IPS-11a (cell line): ENCODE measurements at regions not wholly inside any gene's neighbourhood (a gene's known extent, or its start where the extent isn't known, plus 50 kb on each side); places are given as distances from the start of the nearest gene placed in this dataset.
"Not testable (repeated sequence)": the region's sequence is repeated elsewhere in the genome, so short reads cannot be mapped to it uniquely, and the experiment has no call there.

ENCODE experiments used
- H3K4me3 ChIP-seq: one replicate; pipeline ENCODE4 v1.5.1; 2013; ENCODE audit warnings: low read depth, low read length, control low read depth

DNA sequence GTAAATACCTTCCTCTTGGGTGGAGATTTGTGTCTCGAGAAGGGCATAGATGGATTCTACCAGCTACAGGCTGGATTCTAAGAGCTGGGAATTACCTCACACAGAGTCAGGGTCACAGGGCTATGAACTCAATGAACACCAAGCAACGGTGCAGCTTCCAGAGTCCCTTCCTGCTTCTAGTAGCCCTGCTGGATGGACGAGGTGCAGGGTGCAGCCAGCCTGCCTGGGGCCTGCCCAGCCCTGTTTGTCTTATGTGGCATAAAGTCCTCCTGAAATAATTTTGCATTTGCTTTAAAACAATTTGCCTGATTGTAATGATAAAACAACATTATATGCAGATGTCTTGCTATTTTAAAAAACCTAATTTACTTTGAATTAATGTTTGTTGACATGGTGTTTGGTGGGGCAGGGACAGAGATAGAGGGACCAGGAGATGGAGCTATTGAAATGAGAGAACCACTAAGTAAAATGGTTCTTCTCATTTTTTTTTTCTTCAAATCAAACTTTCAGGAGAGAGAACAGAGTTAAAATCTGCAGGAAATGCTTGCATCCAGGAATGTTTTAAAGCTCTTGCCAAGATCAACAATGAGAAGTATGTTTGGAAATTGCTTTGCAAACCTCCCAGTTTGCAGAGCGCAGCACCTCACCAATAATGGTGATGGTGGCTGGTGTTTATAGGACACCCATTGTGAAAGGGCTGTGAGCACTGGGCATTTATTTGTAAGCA is 305.4 kb upstream of the PODXL start:
- no peak overlapping the region for H3K4me3 ChIP-seq

DNA sequence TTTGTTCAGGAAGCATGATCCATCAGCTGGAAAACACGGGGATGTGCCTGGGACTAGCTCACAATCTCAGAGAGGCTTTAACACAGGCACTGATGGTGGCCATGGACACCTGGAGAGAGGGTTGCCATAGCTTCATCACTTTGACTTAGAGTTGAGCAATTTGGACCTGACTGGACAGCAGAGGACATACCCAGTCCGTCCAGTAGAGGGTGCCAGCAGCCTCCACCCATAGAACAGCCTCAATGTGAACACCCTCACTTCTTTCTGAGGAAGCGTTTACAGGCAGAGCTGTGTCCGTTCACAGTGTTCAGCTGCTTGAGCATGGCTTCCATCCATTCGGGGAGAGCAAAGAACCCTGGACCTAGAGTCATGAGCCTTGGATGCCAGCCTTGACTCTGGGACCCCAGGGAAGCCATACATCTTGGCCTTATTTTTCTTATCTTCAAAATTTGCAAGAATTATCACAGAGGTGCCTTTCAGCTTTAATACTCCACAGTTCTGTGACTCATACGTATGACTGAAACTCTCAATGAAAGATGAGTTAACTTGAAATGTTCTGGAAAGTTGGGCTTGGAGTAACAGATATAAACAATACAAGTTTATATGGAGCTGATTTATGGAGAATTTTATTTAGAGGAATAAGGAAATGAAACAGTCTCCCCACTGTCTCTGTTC is 302.9 kb upstream of the PODXL start:
- no peak overlapping the region for H3K4me3 ChIP-seq

DNA sequence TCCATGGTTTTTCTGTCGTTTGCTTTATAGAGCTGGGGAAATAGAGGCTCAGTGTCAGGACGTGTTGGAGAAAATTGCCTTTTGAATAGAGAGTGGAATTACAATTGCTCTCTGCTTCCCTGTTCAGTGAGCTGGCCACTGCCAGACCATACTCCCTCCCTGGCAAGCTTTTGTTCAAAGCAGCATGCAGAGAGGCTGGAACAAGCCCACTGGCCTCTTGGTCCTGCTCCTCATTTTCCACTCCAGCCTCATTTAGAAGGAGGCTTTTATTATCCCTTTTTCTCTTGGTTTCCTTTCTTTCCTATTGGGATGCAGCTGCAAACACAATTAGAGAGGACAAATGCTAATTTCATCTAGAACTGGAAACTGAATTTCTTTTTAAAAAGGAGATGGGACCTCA is 302.2 kb upstream of the PODXL start:
- no peak overlapping the region for H3K4me3 ChIP-seq

- H3K4me3 ChIP-seq, result no peak overlapping the region
These were observed 293.0 kb upstream of the PODXL start for GRCh38 chr7:131849472-131849871.

DNA sequence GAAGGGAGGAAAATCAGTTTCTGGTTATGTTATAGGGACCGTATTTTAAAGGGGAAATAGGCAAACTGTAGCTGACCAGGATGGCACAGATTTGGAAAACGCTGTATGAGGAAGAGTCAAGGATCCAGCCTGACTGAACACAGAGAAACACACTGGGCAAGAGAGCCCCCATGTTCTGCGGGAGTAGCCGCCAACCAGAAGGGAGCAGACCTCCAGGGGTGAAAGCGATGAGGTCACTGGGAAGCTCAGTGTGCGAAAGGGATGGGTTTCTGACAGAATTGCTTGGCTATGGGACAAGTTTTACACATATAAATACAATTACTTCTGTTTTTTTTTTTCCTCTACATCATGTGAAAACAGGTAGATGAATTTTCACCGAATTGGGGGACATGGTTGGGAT is 291.6 kb upstream of the PODXL start:
- no peak overlapping the region for H3K4me3 ChIP-seq

DNA sequence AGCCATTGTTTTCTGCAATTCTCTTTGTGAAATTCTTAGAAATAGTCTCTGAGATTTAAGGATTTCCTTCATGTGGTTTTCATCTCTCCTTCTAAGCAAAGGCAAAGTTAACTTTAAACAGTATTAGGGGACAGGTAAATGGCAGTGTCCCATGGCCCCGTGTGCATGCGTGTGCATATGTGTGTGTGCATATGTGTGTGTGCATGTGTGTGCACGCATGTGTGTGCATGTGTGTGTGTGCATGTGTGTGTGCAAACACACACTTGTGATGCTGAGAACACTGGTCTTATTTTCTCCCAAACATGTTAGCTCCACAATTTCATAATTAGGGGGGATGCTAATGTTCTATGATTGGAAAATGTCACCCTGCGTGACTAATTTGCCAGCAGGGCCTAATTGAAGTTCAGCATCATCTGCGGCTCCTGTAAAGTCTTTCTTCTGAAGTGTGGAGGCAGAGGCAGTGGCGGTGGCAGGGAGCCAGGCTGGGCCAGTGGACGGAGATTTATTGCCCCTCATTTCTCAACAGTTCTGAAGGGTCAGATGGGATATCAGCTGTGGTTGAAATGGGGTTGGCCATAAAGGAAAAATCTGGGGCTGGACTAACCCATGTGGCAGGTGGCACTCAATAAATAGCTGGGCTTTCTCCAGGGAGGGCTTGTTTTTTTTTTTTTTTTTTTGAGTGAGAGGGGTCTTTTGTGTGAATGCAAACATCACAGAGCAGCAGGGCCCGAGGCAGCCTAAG is 289.3 kb upstream of the PODXL start:
- no peak overlapping the region for H3K4me3 ChIP-seq

DNA sequence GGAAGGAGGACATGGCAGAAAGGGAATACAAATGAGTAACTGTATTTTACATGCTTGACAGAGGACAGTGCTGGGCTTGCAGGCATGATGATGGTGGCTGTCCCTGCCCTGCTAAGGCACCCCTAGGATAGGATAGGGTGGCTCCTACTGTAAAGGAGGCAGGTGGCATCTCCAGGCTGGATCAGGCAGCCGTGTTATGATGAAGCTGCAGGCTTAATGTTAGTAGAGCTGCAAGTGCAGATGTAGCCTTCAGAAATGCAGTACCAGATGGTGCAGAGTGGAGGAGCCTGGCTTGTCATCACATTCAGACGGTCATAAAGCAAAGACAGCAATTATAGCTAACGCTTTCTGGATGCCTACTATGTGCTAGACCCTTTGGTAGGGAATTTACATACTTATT is 287.9 kb upstream of the PODXL start:
- H3K4me3 ChIP-seq, result no peak overlapping the region

- H3K4me3 ChIP-seq, result no peak overlapping the region
These were observed 287.5 kb upstream of the PODXL start for GRCh38 chr7:131843898-131844331.

- no peak overlapping the region for H3K4me3 ChIP-seq
These were observed 283.7 kb upstream of the PODXL start for GRCh38 chr7:131839967-131840690.

- H3K4me3 ChIP-seq, result no peak overlapping the region
These were observed 280.3 kb upstream of the PODXL start for GRCh38 chr7:131836733-131837132.

GRCh38 chr7:131835141-131835540 is 278.7 kb upstream of the PODXL start:
- H3K4me3 ChIP-seq, result no peak overlapping the region

GRCh38 chr7:131830681-131831080 is 274.3 kb upstream of the PODXL start:
- H3K4me3 ChIP-seq, result no peak overlapping the region

GRCh38 chr7:131829947-131830558 is 273.6 kb upstream of the PODXL start:
- H3K4me3 ChIP-seq, result no peak overlapping the region

GRCh38 chr7:131827421-131827820 is 271.0 kb upstream of the PODXL start:
- H3K4me3 ChIP-seq, result no peak overlapping the region

GRCh38 chr7:131826960-131827359 is 270.5 kb upstream of the PODXL start:
- H3K4me3 ChIP-seq, result no peak overlapping the region

DNA sequence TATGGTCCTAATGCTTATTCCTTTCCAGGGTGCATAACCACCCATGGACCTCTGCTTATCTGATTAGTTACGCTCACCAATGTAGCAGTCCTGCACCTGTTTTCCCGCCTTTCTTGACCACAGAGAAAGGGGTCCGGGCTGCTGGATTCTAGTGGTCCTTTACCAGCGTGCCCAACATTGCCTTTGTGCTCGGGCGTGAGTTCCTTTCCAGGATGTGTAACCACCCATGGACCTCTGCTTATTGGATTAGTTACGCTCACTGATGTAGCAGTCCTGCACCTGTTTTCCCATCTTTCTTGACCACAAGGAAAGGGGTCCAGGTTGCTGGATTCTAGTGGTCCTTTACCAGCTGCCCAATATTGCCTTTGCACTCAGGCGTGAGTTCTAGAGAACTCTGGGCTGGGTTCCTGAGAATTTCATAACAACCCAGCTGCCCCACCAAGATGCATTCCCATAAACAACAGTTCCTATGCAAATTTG is 267.6 kb upstream of the PODXL start:
- not testable (repeated sequence) for H3K4me3 ChIP-seq

GRCh38 chr7:131819891-131820290 is 263.5 kb upstream of the PODXL start:
- no peak overlapping the region for H3K4me3 ChIP-seq

- H3K4me3 ChIP-seq, result no peak overlapping the region
These were observed 260.1 kb upstream of the PODXL start for GRCh38 chr7:131816391-131817007.

DNA sequence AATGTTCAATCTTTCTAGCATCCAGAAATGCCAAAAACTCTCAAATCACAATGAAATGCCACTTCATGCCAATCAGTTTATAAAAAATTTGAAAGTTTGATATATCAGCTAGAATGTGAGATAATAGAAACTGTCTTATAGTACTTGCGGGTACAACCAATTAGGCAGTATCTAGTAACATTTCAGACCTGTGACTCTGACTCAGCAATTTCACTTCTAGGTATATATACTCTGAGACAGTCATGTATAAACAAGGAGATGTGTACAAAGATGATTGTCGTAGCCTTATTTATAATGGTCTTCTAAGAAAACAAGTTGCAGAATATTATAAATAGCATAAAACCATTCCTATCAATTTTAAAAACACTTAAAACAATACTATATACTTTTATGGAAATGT is 252.3 kb upstream of the PODXL start:
- H3K4me3 ChIP-seq, result no peak overlapping the region

GRCh38 chr7:131808156-131808555 is 251.7 kb upstream of the PODXL start:
- not testable (repeated sequence) for H3K4me3 ChIP-seq
